ENCODE measurements at regions not wholly inside any gene's neighbourhood (a gene's known extent, or its start where the extent isn't known, plus 50 kb on each side); places are given as distances from the start of the nearest gene placed in this dataset.

GRCh38 chr6:11292594-11293236 lies 60.2 kb upstream of the NEDD9 start:
- Mint-ChIP-seq H3K9me3 (peaks cover 16% of the 10 kb centered on the region), H3K27ac (no peak overlapping the region), H3K36me3 (ENCODE audit: low read depth) (peaks cover 81% of the 10 kb centered on the region), H3K4me3 (ENCODE audit: low read depth) (no peak overlapping the region), H3K27me3 (ENCODE audit: low read depth) (no peaks in the 10 kb centered on the region), H3K4me1 (ENCODE audit: low read depth) (peaks cover 22% of the 10 kb centered on the region)
- DNase-seq (ENCODE audit: low spot score) = no peak
- intact Hi-C loops (cut with micrococcal nuclease) = loop anchor here (5.0 kb wide), 1 partner anchor 50 kb away; no protein-coding TSS in a partner anchor

GRCh38 chr6:11292091-11292490 lies 59.6 kb upstream of the NEDD9 start:
- Mint-ChIP-seq H3K4me3 (ENCODE audit: low read depth) (no peak overlapping the region), H3K9me3 (peaks cover 16% of the 10 kb centered on the region), H3K27ac (peak overlapping the region; percentile 56), H3K27me3 (ENCODE audit: low read depth) (no peaks in the 10 kb centered on the region), H3K36me3 (ENCODE audit: low read depth) (peaks cover 79% of the 10 kb centered on the region), H3K4me1 (ENCODE audit: low read depth) (peaks cover 22% of the 10 kb centered on the region)
- no peak for DNase-seq (ENCODE audit: low spot score)
- intact Hi-C loops (cut with micrococcal nuclease) = loop anchor here (5.0 kb wide), 1 partner anchor 50 kb away; no protein-coding TSS in a partner anchor

- intact Hi-C loops (cut with micrococcal nuclease) = loop anchor here (5.0 kb wide), 1 partner anchor 51 kb away; no protein-coding TSS in a partner anchor
- Mint-ChIP-seq H3K4me1 (ENCODE audit: low read depth) (peaks cover 22% of the 10 kb centered on the region), H3K27me3 (ENCODE audit: low read depth) (no peaks in the 10 kb centered on the region), H3K4me3 (ENCODE audit: low read depth) (no peak overlapping the region), H3K36me3 (ENCODE audit: low read depth) (peaks cover 79% of the 10 kb centered on the region), H3K27ac (peak overlapping the region; percentile 56), H3K9me3 (peaks cover 15% of the 10 kb centered on the region)
- DNase-seq (ENCODE audit: low spot score) = no peak
Observed at GRCh38 chr6:11291582-11291981, 59.1 kb upstream of the NEDD9 start.

GRCh38 chr6:11290027-11290426 lies 57.6 kb upstream of the NEDD9 start:
- intact Hi-C loops (cut with micrococcal nuclease) = loop anchor here (5.0 kb wide), 1 partner anchor 52 kb away; no protein-coding TSS in a partner anchor
- Mint-ChIP-seq H3K27me3 (ENCODE audit: low read depth) (no peaks in the 10 kb centered on the region), H3K27ac (no peak overlapping the region), H3K4me1 (ENCODE audit: low read depth) (peaks cover 27% of the 10 kb centered on the region), H3K36me3 (ENCODE audit: low read depth) (peaks cover 74% of the 10 kb centered on the region), H3K9me3 (peaks cover 2% of the 10 kb centered on the region), H3K4me3 (ENCODE audit: low read depth) (no peak overlapping the region)
- no peak for DNase-seq (ENCODE audit: low spot score)

GRCh38 chr6:11288065-11288464 lies 55.6 kb upstream of the NEDD9 start:
- Mint-ChIP-seq H3K27ac (no peak overlapping the region), H3K9me3 (no peaks in the 10 kb centered on the region), H3K4me3 (ENCODE audit: low read depth) (no peak overlapping the region), H3K27me3 (ENCODE audit: low read depth) (no peaks in the 10 kb centered on the region), H3K4me1 (ENCODE audit: low read depth) (peaks cover 21% of the 10 kb centered on the region), H3K36me3 (ENCODE audit: low read depth) (peaks cover 60% of the 10 kb centered on the region)
- intact Hi-C loops (cut with micrococcal nuclease) = no loop called here
- no peak for DNase-seq (ENCODE audit: low spot score)

GRCh38 chr6:11284996-11285395 lies 52.5 kb upstream of the NEDD9 start:
- Mint-ChIP-seq H3K27me3 (ENCODE audit: low read depth) (no peaks in the 10 kb centered on the region), H3K36me3 (ENCODE audit: low read depth) (peaks cover 44% of the 10 kb centered on the region), H3K4me1 (ENCODE audit: low read depth) (peaks cover 6% of the 10 kb centered on the region), H3K27ac (peak overlapping the region; percentile 29), H3K4me3 (ENCODE audit: low read depth) (no peak overlapping the region), H3K9me3 (no peaks in the 10 kb centered on the region)
- intact Hi-C loops (cut with micrococcal nuclease) = no loop called here
- DNase-seq (ENCODE audit: low spot score) = no peak

GRCh38 chr6:11283629-11284028 lies 51.2 kb upstream of the NEDD9 start:
- Mint-ChIP-seq H3K4me1 (ENCODE audit: low read depth) (peaks cover 7% of the 10 kb centered on the region), H3K4me3 (ENCODE audit: low read depth) (no peak overlapping the region), H3K27ac (no peak overlapping the region), H3K36me3 (ENCODE audit: low read depth) (peaks cover 43% of the 10 kb centered on the region), H3K27me3 (ENCODE audit: low read depth) (no peaks in the 10 kb centered on the region), H3K9me3 (no peaks in the 10 kb centered on the region)
- intact Hi-C loops (cut with micrococcal nuclease) = no loop called here
- no peak for DNase-seq (ENCODE audit: low spot score)

GRCh38 chr6:11282875-11283274 lies 50.4 kb upstream of the NEDD9 start:
- H3K4me3 Mint-ChIP-seq (ENCODE audit: low read depth) = no peak overlapping the region
- no peak overlapping the region for H3K27ac Mint-ChIP-seq
- intact Hi-C loops (cut with micrococcal nuclease) = no loop called here
- H3K27me3 Mint-ChIP-seq (ENCODE audit: low read depth) = no peaks in the 10 kb centered on the region
- H3K36me3 Mint-ChIP-seq (ENCODE audit: low read depth) = peaks cover 39% of the 10 kb centered on the region
- H3K9me3 Mint-ChIP-seq = no peaks in the 10 kb centered on the region
- H3K4me1 Mint-ChIP-seq (ENCODE audit: low read depth) = peaks cover 14% of the 10 kb centered on the region
- DNase-seq (ENCODE audit: low spot score) = no peak
